ENCODE measurements at regions not wholly inside any gene's neighbourhood (a gene's known extent, or its start where the extent isn't known, plus 50 kb on each side); places are given as distances from the start of the nearest gene placed in this dataset. TPM values are rescaled to one million over a fixed set of nuclear protein-coding genes. Genes with fewer than 3 reads are reported as not detected.

GRCh38 chr4:134276476-134276875 is 74.9 kb upstream of the PABPC4L start:
- DNase-seq (ENCODE audit: insufficient read length, low spot score, missing footprints) = no peak
- Histone ChIP-seq H3K27ac (ENCODE audit: low read depth, low read length) (no peak overlapping the region), H3K4me1 (ENCODE audit: insufficient read depth, low read length) (no peaks in the 10 kb centered on the region), H3K4me3 (ENCODE audit: insufficient read depth, low read length) (no peak overlapping the region), H3K9me3 (ENCODE audit: low read depth, low read length) (no peaks in the 10 kb centered on the region), H4K20me1 (ENCODE audit: insufficient read depth, low read length) (no peaks in the 10 kb centered on the region), H3K79me2 (ENCODE audit: insufficient read depth, low read length) (no peaks in the 10 kb centered on the region), H3K4me2 (ENCODE audit: insufficient read depth, low read length) (no peak overlapping the region), H3K27me3 (ENCODE audit: insufficient read depth, low read length) (no peaks in the 10 kb centered on the region), H2AFZ (ENCODE audit: low read length) (no peak overlapping the region), H3K36me3 (ENCODE audit: insufficient read depth, low read length) (no peaks in the 10 kb centered on the region)
- no peak for TF ChIP-seq CTCF (IDR thresholded peaks at IDR 0.05; ENCODE audit: extremely low read depth, low read depth, low read length)

- Histone ChIP-seq H3K27me3 (ENCODE audit: insufficient read depth, low read length) (no peaks in the 10 kb centered on the region), H3K79me2 (ENCODE audit: insufficient read depth, low read length) (no peaks in the 10 kb centered on the region), H3K4me2 (ENCODE audit: insufficient read depth, low read length) (no peak overlapping the region), H3K27ac (ENCODE audit: low read depth, low read length) (no peak overlapping the region), H3K4me1 (ENCODE audit: insufficient read depth, low read length) (no peaks in the 10 kb centered on the region), H4K20me1 (ENCODE audit: insufficient read depth, low read length) (no peaks in the 10 kb centered on the region), H3K4me3 (ENCODE audit: insufficient read depth, low read length) (no peak overlapping the region), H2AFZ (ENCODE audit: low read length) (no peak overlapping the region), H3K9me3 (ENCODE audit: low read depth, low read length) (no peaks in the 10 kb centered on the region), H3K36me3 (ENCODE audit: insufficient read depth, low read length) (no peaks in the 10 kb centered on the region)
- TF ChIP-seq CTCF (IDR thresholded peaks at IDR 0.05; ENCODE audit: extremely low read depth, low read depth, low read length) = no peak
- no peak for DNase-seq (ENCODE audit: insufficient read length, low spot score, missing footprints)
These were observed 58.5 kb upstream of the PABPC4L start for GRCh38 chr4:134260126-134260525.

Small RNAs in the stretch of these regions (small RNA-seq; reads per million reads assigned to genes)
- gene AC104619.4 (not detected), gene RF00026 (not detected)

Data from osteoblast (primary cell).